Loucy (cell line): ENCODE measurements at regions not wholly inside any gene's neighbourhood (a gene's known extent, or its start where the extent isn't known, plus 50 kb on each side); places are given as distances from the start of the nearest gene placed in this dataset.

ENCODE experiments used
- H2AFZ ChIP-seq: fragments of 200-600 bp; sonication (generic); 2 replicates; pipeline ENCODE4 v1.6.0; 2016; ENCODE audit warnings: antibody characterized with exemption, mild to moderate bottlenecking, low read length, moderate library complexity
- H3F3A ChIP-seq: fragments of 200-600 bp; 2 replicates; pipeline ENCODE4 v1.6.0; 2016; ENCODE audit warnings: antibody characterized with exemption, low read depth, mild to moderate bottlenecking
- H3K27me3 ChIP-seq: fragments of 200-600 bp; sonication (generic); 2 replicates; pipeline ENCODE4 v1.6.1; 2014; ENCODE audit warnings: low read length, mild to moderate bottlenecking; ENCODE audit not compliant: insufficient read depth, poor library complexity, severe bottlenecking
- H3K36me3 ChIP-seq: fragments of 200-600 bp; sonication (generic); 2 replicates; pipeline ENCODE4 v1.6.1; 2016; ENCODE audit warnings: low read length; ENCODE audit not compliant: insufficient read depth
- H3K4me1 ChIP-seq: fragments of 200-600 bp; sonication (generic); 2 replicates; pipeline ENCODE4 v1.5.1; 2014; ENCODE audit warnings: low read length, mild to moderate bottlenecking; ENCODE audit not compliant: insufficient read depth, poor library complexity, severe bottlenecking
- H3K4me2 ChIP-seq: fragments of 200-600 bp; sonication (generic); 2 replicates; pipeline ENCODE4 v1.6.0; 2014; ENCODE audit warnings: antibody characterized with exemption, low read length, low read depth, mild to moderate bottlenecking; ENCODE audit not compliant: poor library complexity, severe bottlenecking
- H3K4me3 ChIP-seq: fragments of 200-600 bp; sonication (generic); 2 replicates; pipeline ENCODE4 v1.5.1; 2014; ENCODE audit warnings: low read length, mild to moderate bottlenecking, mixed read lengths; ENCODE audit not compliant: poor library complexity, severe bottlenecking
- H3K79me2 ChIP-seq: fragments of 200-600 bp; sonication (generic); 2 replicates; pipeline ENCODE4 v1.6.1; 2014; ENCODE audit warnings: low read length; ENCODE audit not compliant: insufficient read depth
- H3K9ac ChIP-seq: fragments of 200-600 bp; sonication (generic); 2 replicates; pipeline ENCODE4 v1.6.0; 2014; ENCODE audit warnings: mild to moderate bottlenecking, low read depth, low read length, moderate library complexity; ENCODE audit not compliant: poor library complexity, severe bottlenecking
- H3K9me2 ChIP-seq: fragments of 200-600 bp; sonication (generic); replicated peaks from 2 replicates; pipeline ENCODE4 v1.6.1; 2016; ENCODE audit warnings: low read depth, low read length, mixed read lengths
- H3K9me3 ChIP-seq: fragments of 200-600 bp; sonication (generic); 2 replicates; pipeline ENCODE4 v1.6.1; 2014; ENCODE audit warnings: mild to moderate bottlenecking, antibody characterized with exemption, low read length, low read depth; ENCODE audit not compliant: insufficient read depth
- H4K20me1 ChIP-seq: fragments of 200-600 bp; sonication (generic); 2 replicates; pipeline ENCODE4 v1.6.0; 2014; ENCODE audit warnings: antibody characterized with exemption, low read length, mild to moderate bottlenecking; ENCODE audit not compliant: insufficient read depth, poor library complexity, severe bottlenecking
- CTCF ChIP-seq: fragments of 200-600 bp; sonication (generic); conservative IDR thresholded peaks from 2 replicates; pipeline ENCODE4 v1.5.1; 2014; ENCODE audit warnings: mild to moderate bottlenecking, antibody characterized with exemption, low read length
- EZH2phosphoT487 ChIP-seq: fragments of 200-600 bp; IDR thresholded peaks from 2 replicates; pipeline ENCODE4 v1.6.1; 2018; ENCODE audit warnings: antibody characterized with exemption, mild to moderate bottlenecking, moderate library complexity, borderline replicate concordance

- Histone ChIP-seq H3K4me1 (no peaks in the 10 kb centered on the region), H3K79me2 (no peaks in the 10 kb centered on the region), H3K36me3 (no peaks in the 10 kb centered on the region), H3K27me3 (no peaks in the 10 kb centered on the region), H3K9me2 (no peaks in the 10 kb centered on the region), H4K20me1 (no peaks in the 10 kb centered on the region), H3K4me3 (no peak overlapping the region), H3K9me3 (no peaks in the 10 kb centered on the region; the same call in 1 of the 2 replicates), H3K4me2 (no peak overlapping the region), H2AFZ (no peak overlapping the region), H3F3A (no peaks in the 10 kb centered on the region), H3K9ac (no peak overlapping the region)
- TF ChIP-seq CTCF, result no peak
- no peak for TF ChIP-seq EZH2phosphoT487
Observed at GRCh38 chr4:171719691-171720090, 93.5 kb upstream of the GALNTL6 start.

GRCh38 chr4:171718665-171719064, 94.5 kb upstream of the GALNTL6 start:
- Histone ChIP-seq H3K9me2 (no peaks in the 10 kb centered on the region), H3K36me3 (no peaks in the 10 kb centered on the region), H3K27me3 (no peaks in the 10 kb centered on the region), H3K9me3 (no peaks in the 10 kb centered on the region; the same call in 1 of the 2 replicates), H4K20me1 (no peaks in the 10 kb centered on the region), H2AFZ (no peak overlapping the region), H3K4me3 (no peak overlapping the region), H3K4me2 (no peak overlapping the region), H3K79me2 (no peaks in the 10 kb centered on the region), H3K9ac (no peak overlapping the region), H3K4me1 (no peaks in the 10 kb centered on the region), H3F3A (no peaks in the 10 kb centered on the region)
- TF ChIP-seq EZH2phosphoT487 (no peak), CTCF (no peak)

- H3K9ac ChIP-seq, result no peak overlapping the region
- H3K9me2 ChIP-seq, result no peaks in the 10 kb centered on the region
- no peaks in the 10 kb centered on the region for H3K79me2 ChIP-seq
- no peaks in the 10 kb centered on the region for H3F3A ChIP-seq
- H3K9me3 ChIP-seq, result no peaks in the 10 kb centered on the region; the same call in 1 of the 2 replicates
- no peaks in the 10 kb centered on the region for H3K27me3 ChIP-seq
- no peaks in the 10 kb centered on the region for H3K4me1 ChIP-seq
- no peak overlapping the region for H3K4me2 ChIP-seq
- TF ChIP-seq EZH2phosphoT487 (no peak), CTCF (no peak)
- no peaks in the 10 kb centered on the region for H3K36me3 ChIP-seq
- H2AFZ ChIP-seq, result no peak overlapping the region
- H4K20me1 ChIP-seq, result no peaks in the 10 kb centered on the region
- no peak overlapping the region for H3K4me3 ChIP-seq
Observed at GRCh38 chr4:171718069-171718468, 95.1 kb upstream of the GALNTL6 start.
